Activated CD8-positive, alpha-beta memory T cell treated with anti-CD3 and anti-CD28 coated beads, Interleukin-2, amount 50 U/mL, for 24 hours (primary cell): ENCODE measurements at regions not wholly inside any gene's neighbourhood (a gene's known extent, or its start where the extent isn't known, plus 50 kb on each side); places are given as distances from the start of the nearest gene placed in this dataset.
"Not testable (repeated sequence)": the region's sequence is repeated elsewhere in the genome, so short reads cannot be mapped to it uniquely, and the experiment has no call there.

ENCODE experiments used
- DNase-seq: peaks from one replicate; pipeline ENCODE4 v3.0.0-alpha.2; 2020; ENCODE audit errors: extremely low read depth

GRCh38 chr7:149995369-149996026 is 121.7 kb downstream of the ATP6V0E2 start:
- not testable (repeated sequence) for DNase-seq

- DNase-seq: not testable (repeated sequence)
Observed at GRCh38 chr7:150000780-150001599, 127.2 kb downstream of the ATP6V0E2 start.

- DNase-seq: no peak
Observed at GRCh38 chr7:150003304-150003810, 129.6 kb downstream of the ATP6V0E2 start.

- DNase-seq: not testable (repeated sequence)
Observed at GRCh38 chr7:150003973-150004372, 130.2 kb downstream of the ATP6V0E2 start.

- DNase-seq: not testable (repeated sequence)
Observed at GRCh38 chr7:150004843-150005242, 131.1 kb downstream of the ATP6V0E2 start.

GRCh38 chr7:150009620-150010303 is 136.0 kb downstream of the ATP6V0E2 start:
- not testable (repeated sequence) for DNase-seq

GRCh38 chr7:150016651-150017189 is 143.0 kb downstream of the ATP6V0E2 start:
- not testable (repeated sequence) for DNase-seq

- not testable (repeated sequence) for DNase-seq
Observed at GRCh38 chr7:150020210-150020609, 146.4 kb downstream of the ATP6V0E2 start.

- DNase-seq: not testable (repeated sequence)
Observed at GRCh38 chr7:150024550-150025490, 151.1 kb downstream of the ATP6V0E2 start.

- not testable (repeated sequence) for DNase-seq
Observed at GRCh38 chr7:150025802-150026201, 152.0 kb downstream of the ATP6V0E2 start.

- DNase-seq: not testable (repeated sequence)
Observed at GRCh38 chr7:150028344-150029012, 154.7 kb downstream of the ATP6V0E2 start.

- not testable (repeated sequence) for DNase-seq
Observed at GRCh38 chr7:150029013-150029389, 155.2 kb downstream of the ATP6V0E2 start.

- DNase-seq: not testable (repeated sequence)
Observed at GRCh38 chr7:150031733-150032132, 158.0 kb downstream of the ATP6V0E2 start.

- not testable (repeated sequence) for DNase-seq
Observed at GRCh38 chr7:150033711-150034110, 159.9 kb downstream of the ATP6V0E2 start.

- DNase-seq: not testable (repeated sequence)
Observed at GRCh38 chr7:150035769-150036168, 162.0 kb downstream of the ATP6V0E2 start.

- DNase-seq: not testable (repeated sequence)
Observed at GRCh38 chr7:150039061-150039460, 165.3 kb downstream of the ATP6V0E2 start.

- DNase-seq: not testable (repeated sequence)
Observed at GRCh38 chr7:150042281-150042680, 168.5 kb downstream of the ATP6V0E2 start.

GRCh38 chr7:150044771-150045170 is 171.0 kb downstream of the ATP6V0E2 start:
- DNase-seq: not testable (repeated sequence)

GRCh38 chr7:150045596-150045995 is 171.8 kb downstream of the ATP6V0E2 start:
- DNase-seq: not testable (repeated sequence)
